ENCODE measurements at regions not wholly inside any gene's neighbourhood (a gene's known extent, or its start where the extent isn't known, plus 50 kb on each side); places are given as distances from the start of the nearest gene placed in this dataset.

GRCh38 chr20:48080583-48080982 is 295.3 kb upstream of the SULF2 start:
- Mint-ChIP-seq H3K4me3 (no peak overlapping the region), H3K27me3 (peaks cover 10 to 21% of the 10 kb centered on the region in 2 donors), H3K27ac (no peak overlapping the region), H3K4me1 (no peaks in the 10 kb centered on the region), H3K36me3 (no peaks in the 10 kb centered on the region), H3K9me3 (peaks cover 0 to 16% (median 8%) of the 10 kb centered on the region in 8 donors)
- Histone ChIP-seq H3K27ac (ENCODE audit: low read depth, low read length) (no peak overlapping the region), H3K4me3 (ENCODE audit: low read length in 2 of 2) (no peak overlapping the region), H3K27me3 (ENCODE audit: insufficient read depth, low read length) (no peaks in the 10 kb centered on the region), H3K36me3 (ENCODE audit: insufficient read depth, low read length) (no peaks in the 10 kb centered on the region), H3K4me1 (ENCODE audit: insufficient read depth, low read length) (no peaks in the 10 kb centered on the region), H3K9me3 (ENCODE audit: control insufficient read depth in 1 of 2, low read length in 2 of 2) (no peaks in the 10 kb centered on the region)
- CTCF ChIA-PET (ENCODE audit: partially characterized antibody) = no interaction called here
- intact Hi-C loops (cut with micrococcal nuclease) = no loop called here
- DNase-seq = no peak
- POLR2A ChIA-PET (ENCODE audit: partially characterized antibody) = no interaction called here

GRCh38 chr20:48079028-48079427 is 293.7 kb upstream of the SULF2 start:
- Mint-ChIP-seq H3K27me3 (peaks cover 10 to 27% of the 10 kb centered on the region in 2 donors), H3K36me3 (no peaks in the 10 kb centered on the region), H3K4me3 (no peak overlapping the region), H3K9me3 (peaks cover 0 to 3% (median 0%) of the 10 kb centered on the region in 8 donors), H3K4me1 (no peaks in the 10 kb centered on the region), H3K27ac (no peak overlapping the region)
- H3K27ac ChIP-seq (ENCODE audit: low read depth, low read length) = no peak overlapping the region
- H3K36me3 ChIP-seq (ENCODE audit: insufficient read depth, low read length) = no peaks in the 10 kb centered on the region
- ChIA-PET POLR2A (ENCODE audit: partially characterized antibody) (no interaction called here), CTCF (ENCODE audit: partially characterized antibody) (no interaction called here)
- no peak overlapping the region for H3K4me3 ChIP-seq (ENCODE audit: low read length in 2 of 2)
- intact Hi-C loops (cut with micrococcal nuclease) = no loop called here
- no peaks in the 10 kb centered on the region for H3K27me3 ChIP-seq (ENCODE audit: insufficient read depth, low read length)
- H3K9me3 ChIP-seq (ENCODE audit: control insufficient read depth in 1 of 2, low read length in 2 of 2) = no peaks in the 10 kb centered on the region
- no peaks in the 10 kb centered on the region for H3K4me1 ChIP-seq (ENCODE audit: insufficient read depth, low read length)
- no peak for DNase-seq

- no peak overlapping the region for H3K27ac Mint-ChIP-seq
- intact Hi-C loops (cut with micrococcal nuclease) = no loop called here
- no peaks in the 10 kb centered on the region for H3K4me1 Mint-ChIP-seq
- DNase-seq = no peak
- no peaks in the 10 kb centered on the region for H3K36me3 Mint-ChIP-seq
- H3K27ac ChIP-seq (ENCODE audit: low read depth, low read length) = no peak overlapping the region
- no peaks in the 10 kb centered on the region for H3K9me3 Mint-ChIP-seq
- H3K4me1 ChIP-seq (ENCODE audit: insufficient read depth, low read length) = no peaks in the 10 kb centered on the region
- ChIA-PET CTCF (ENCODE audit: partially characterized antibody) (no interaction called here), POLR2A (ENCODE audit: partially characterized antibody) (no interaction called here)
- no peak overlapping the region for H3K4me3 ChIP-seq (ENCODE audit: low read length in 2 of 2)
- no peak overlapping the region for H3K4me3 Mint-ChIP-seq
- no peaks in the 10 kb centered on the region for H3K36me3 ChIP-seq (ENCODE audit: insufficient read depth, low read length)
- peaks cover 9 to 31% of the 10 kb centered on the region in 2 donors for H3K27me3 Mint-ChIP-seq
- H3K9me3 ChIP-seq (ENCODE audit: control insufficient read depth in 1 of 2, low read length in 2 of 2) = no peaks in the 10 kb centered on the region
- H3K27me3 ChIP-seq (ENCODE audit: insufficient read depth, low read length) = no peaks in the 10 kb centered on the region
These were observed 291.5 kb upstream of the SULF2 start for GRCh38 chr20:48076747-48077146.

- no peaks in the 10 kb centered on the region for H3K27me3 ChIP-seq (ENCODE audit: insufficient read depth, low read length)
- Mint-ChIP-seq H3K4me3 (no peak overlapping the region), H3K36me3 (no peaks in the 10 kb centered on the region), H3K9me3 (no peaks in the 10 kb centered on the region), H3K27ac (no peak overlapping the region), H3K4me1 (no peaks in the 10 kb centered on the region), H3K27me3 (peaks cover 9 to 32% of the 10 kb centered on the region in 2 donors)
- no peaks in the 10 kb centered on the region for H3K9me3 ChIP-seq (ENCODE audit: control insufficient read depth in 1 of 2, low read length in 2 of 2)
- no peak for DNase-seq
- intact Hi-C loops (cut with micrococcal nuclease) = no loop called here
- ChIA-PET POLR2A (ENCODE audit: partially characterized antibody) (no interaction called here), CTCF (ENCODE audit: partially characterized antibody) (no interaction called here)
- H3K4me3 ChIP-seq (ENCODE audit: low read length in 2 of 2) = no peak overlapping the region
- no peak overlapping the region for H3K27ac ChIP-seq (ENCODE audit: low read depth, low read length)
- no peaks in the 10 kb centered on the region for H3K36me3 ChIP-seq (ENCODE audit: insufficient read depth, low read length)
- H3K4me1 ChIP-seq (ENCODE audit: insufficient read depth, low read length) = no peaks in the 10 kb centered on the region
These were observed 291.0 kb upstream of the SULF2 start for GRCh38 chr20:48076247-48076646.

GRCh38 chr20:48075591-48076174 is 290.4 kb upstream of the SULF2 start:
- no peak overlapping the region for H3K27ac ChIP-seq (ENCODE audit: low read depth, low read length)
- intact Hi-C loops (cut with micrococcal nuclease) = no loop called here
- DNase-seq = no peak
- CTCF ChIA-PET (ENCODE audit: partially characterized antibody) = no interaction called here
- Mint-ChIP-seq H3K9me3 (no peaks in the 10 kb centered on the region), H3K27ac (no peak overlapping the region), H3K36me3 (no peaks in the 10 kb centered on the region), H3K27me3 (peaks cover 11 to 34% of the 10 kb centered on the region in 2 donors), H3K4me1 (no peaks in the 10 kb centered on the region), H3K4me3 (no peak overlapping the region)
- no peaks in the 10 kb centered on the region for H3K27me3 ChIP-seq (ENCODE audit: insufficient read depth, low read length)
- H3K36me3 ChIP-seq (ENCODE audit: insufficient read depth, low read length) = no peaks in the 10 kb centered on the region
- H3K9me3 ChIP-seq (ENCODE audit: control insufficient read depth in 1 of 2, low read length in 2 of 2) = no peaks in the 10 kb centered on the region
- POLR2A ChIA-PET (ENCODE audit: partially characterized antibody) = no interaction called here
- H3K4me1 ChIP-seq (ENCODE audit: insufficient read depth, low read length) = no peaks in the 10 kb centered on the region
- no peak overlapping the region for H3K4me3 ChIP-seq (ENCODE audit: low read length in 2 of 2)

- Mint-ChIP-seq H3K9me3 (peaks cover 0 to 5% (median 0%) of the 10 kb centered on the region in 8 donors), H3K27me3 (peaks cover 10 to 26% of the 10 kb centered on the region in 2 donors), H3K4me3 (no peak overlapping the region), H3K27ac (no peak overlapping the region), H3K36me3 (no peaks in the 10 kb centered on the region), H3K4me1 (no peaks in the 10 kb centered on the region)
- ChIA-PET CTCF (ENCODE audit: partially characterized antibody) (no interaction called here), POLR2A (ENCODE audit: partially characterized antibody) (no interaction called here)
- Histone ChIP-seq H3K27ac (ENCODE audit: low read depth, low read length) (no peak overlapping the region), H3K4me3 (ENCODE audit: low read length in 2 of 2) (no peak overlapping the region), H3K27me3 (ENCODE audit: insufficient read depth, low read length) (no peaks in the 10 kb centered on the region), H3K9me3 (ENCODE audit: control insufficient read depth in 1 of 2, low read length in 2 of 2) (no peaks in the 10 kb centered on the region), H3K36me3 (ENCODE audit: insufficient read depth, low read length) (no peaks in the 10 kb centered on the region), H3K4me1 (ENCODE audit: insufficient read depth, low read length) (no peaks in the 10 kb centered on the region)
- no peak for DNase-seq
- intact Hi-C loops (cut with micrococcal nuclease) = no loop called here
These were observed 285.8 kb upstream of the SULF2 start for GRCh38 chr20:48070991-48071652.

GRCh38 chr20:48069596-48069995 is 284.3 kb upstream of the SULF2 start:
- H3K4me1 Mint-ChIP-seq = no peaks in the 10 kb centered on the region
- no peaks in the 10 kb centered on the region for H3K27me3 ChIP-seq (ENCODE audit: insufficient read depth, low read length)
- peaks cover 0 to 5% (median 0%) of the 10 kb centered on the region in 8 donors for H3K9me3 Mint-ChIP-seq
- no peak overlapping the region for H3K4me3 Mint-ChIP-seq
- CTCF ChIA-PET (ENCODE audit: partially characterized antibody) = no interaction called here
- no peaks in the 10 kb centered on the region for H3K4me1 ChIP-seq (ENCODE audit: insufficient read depth, low read length)
- no peaks in the 10 kb centered on the region for H3K36me3 Mint-ChIP-seq
- H3K27ac Mint-ChIP-seq = no peak overlapping the region
- intact Hi-C loops (cut with micrococcal nuclease) = no loop called here
- H3K4me3 ChIP-seq (ENCODE audit: low read length in 2 of 2) = no peak overlapping the region
- DNase-seq = no peak
- H3K27ac ChIP-seq (ENCODE audit: low read depth, low read length) = no peak overlapping the region
- no peaks in the 10 kb centered on the region for H3K36me3 ChIP-seq (ENCODE audit: insufficient read depth, low read length)
- H3K9me3 ChIP-seq (ENCODE audit: control insufficient read depth in 1 of 2, low read length in 2 of 2) = no peaks in the 10 kb centered on the region
- POLR2A ChIA-PET (ENCODE audit: partially characterized antibody) = no interaction called here
- H3K27me3 Mint-ChIP-seq = peaks cover 10 to 16% of the 10 kb centered on the region in 2 donors
